ENCODE measurements at regions not wholly inside any gene's neighbourhood (a gene's known extent, or its start where the extent isn't known, plus 50 kb on each side); places are given as distances from the start of the nearest gene placed in this dataset.

GRCh38 chr1:221302357-221302756, 423.1 kb downstream of the HLX start:
- TF ChIP-seq PKNOX1 (IDR thresholded peaks at IDR 0.05) (peak; percentile 84), FOXM1 (IDR thresholded peaks at IDR 0.05; ENCODE audit: borderline replicate concordance) (no peak)

Measured in HEK293T (cell line).